Right atrium auricular region (tissue), 2 donors: ENCODE measurements at regions not wholly inside any gene's neighbourhood (a gene's known extent, or its start where the extent isn't known, plus 50 kb on each side); places are given as distances from the start of the nearest gene placed in this dataset.

Source experiments
- DNase-seq: peaks from one replicate; pipeline ENCODE4 v3.0.0-alpha.2; 2019; ENCODE audit warnings: low spot score
- H3K27ac ChIP-seq, 2 donors: fragments of 200-600 bp; sonication (generic); 1 replicate in 1 of 2; 2 replicates in 1 of 2; pipeline ENCODE4 v1.5.1; 2016 to 2019
- H3K27me3 ChIP-seq, 2 donors: fragments of 200-600 bp; sonication (generic); one replicate each; pipeline versions ENCODE4 v1.5.1 to v1.6.0; 2017 to 2019
- H3K36me3 ChIP-seq: fragments of 200-600 bp; sonication (generic); one replicate; pipeline ENCODE4 v1.5.1; 2016
- H3K4me1 ChIP-seq, 2 donors: fragments of 200-600 bp; sonication (generic); one replicate each; pipeline versions ENCODE4 v1.5.1 to v1.6.0; 2017 to 2019
- H3K4me3 ChIP-seq, 2 donors: fragments of 200-600 bp; sonication (generic); 1 replicate in 1 of 2; 2 replicates in 1 of 2; pipeline ENCODE4 v1.5.1; 2017 to 2019; ENCODE audit warnings: mild to moderate bottlenecking in 1 of 2, moderate library complexity in 1 of 2
- H3K9me3 ChIP-seq, 2 donors: fragments of 200-600 bp; sonication (generic); one replicate each; pipeline ENCODE4 v1.5.1; 2019
- CTCF ChIP-seq, 2 donors: fragments of 200-600 bp; sonication (generic); IDR thresholded peaks; one replicate each; pipeline ENCODE4 v1.5.1; 2019; ENCODE audit warnings: antibody characterized with exemption in 2 of 2

GRCh38 chr5:176152191-176152929 lies 85.9 kb upstream of the SIMC1 start:
- no peaks in the 10 kb centered on the region for H3K36me3 ChIP-seq
- DNase-seq: no peak
- no peaks in the 10 kb centered on the region for H3K9me3 ChIP-seq
- no peak overlapping the region for H3K27ac ChIP-seq
- H3K4me3 ChIP-seq: no peak overlapping the region
- H3K27me3 ChIP-seq: no peaks in the 10 kb centered on the region
- no peaks in the 10 kb centered on the region for H3K4me1 ChIP-seq
- no peak for TF ChIP-seq CTCF (IDR thresholded peaks at IDR 0.05)

GRCh38 chr5:176152930-176153311 lies 85.3 kb upstream of the SIMC1 start:
- no peak for DNase-seq
- H3K27me3 ChIP-seq: no peaks in the 10 kb centered on the region
- H3K9me3 ChIP-seq: no peaks in the 10 kb centered on the region
- no peak overlapping the region for H3K27ac ChIP-seq
- H3K4me1 ChIP-seq: no peaks in the 10 kb centered on the region
- TF ChIP-seq CTCF (IDR thresholded peaks at IDR 0.05): no peak
- no peaks in the 10 kb centered on the region for H3K36me3 ChIP-seq
- H3K4me3 ChIP-seq: no peak overlapping the region

- Histone ChIP-seq H3K4me3 (no peak overlapping the region), H3K4me1 (no peaks in the 10 kb centered on the region), H3K9me3 (no peaks in the 10 kb centered on the region), H3K27ac (no peak overlapping the region), H3K27me3 (no peaks in the 10 kb centered on the region), H3K36me3 (no peaks in the 10 kb centered on the region)
- TF ChIP-seq CTCF (IDR thresholded peaks at IDR 0.05): no peak
- no peak for DNase-seq
These were observed 84.5 kb upstream of the SIMC1 start for GRCh38 chr5:176153741-176154140.

- TF ChIP-seq CTCF (IDR thresholded peaks at IDR 0.05): no peak
- Histone ChIP-seq H3K4me1 (no peaks in the 10 kb centered on the region), H3K36me3 (no peaks in the 10 kb centered on the region), H3K27me3 (no peaks in the 10 kb centered on the region), H3K4me3 (no peak overlapping the region), H3K9me3 (no peaks in the 10 kb centered on the region), H3K27ac (no peak overlapping the region)
- no peak for DNase-seq
These were observed 83.4 kb upstream of the SIMC1 start for GRCh38 chr5:176154821-176155220.

GRCh38 chr5:176155922-176156359 lies 82.3 kb upstream of the SIMC1 start:
- H3K36me3 ChIP-seq: no peaks in the 10 kb centered on the region
- H3K27me3 ChIP-seq: no peaks in the 10 kb centered on the region
- DNase-seq: no peak

More at GRCh38 chr5:176155922-176156359, 82.3 kb upstream of the SIMC1 start:
- Histone ChIP-seq H3K4me1 (no peaks in the 10 kb centered on the region), H3K9me3 (peaks cover 0 to 4% of the 10 kb centered on the region in 2 donors), H3K4me3 (no peak overlapping the region), H3K27ac (no peak overlapping the region)
- TF ChIP-seq CTCF (IDR thresholded peaks at IDR 0.05): no peak
